Activated B cell treated with CpG ODN at 0.5 μM for 24 hours (primary cell): ENCODE measurements at regions not wholly inside any gene's neighbourhood (a gene's known extent, or its start where the extent isn't known, plus 50 kb on each side); places are given as distances from the start of the nearest gene placed in this dataset.

ENCODE experiments used
- ATAC-seq: fragments of 200-7000 bp; cut with Tn5 transposase; one replicate; pipeline ENCODE4 v1.10.0; 2021; ENCODE audit warnings: low read depth, mild to moderate bottlenecking, moderate library complexity
- CTCF ChIA-PET: fragments of 350-600 bp; sonication (Branson Sonifier 250); formaldehyde crosslinking; loops from one replicate; lab custom pipeline; 2021; ENCODE audit warnings: antibody characterized with exemption; lab: Charles Lee
- POLR2A ChIA-PET: fragments of 350-600 bp; sonication (Branson Sonifier 250); formaldehyde crosslinking; loops from one replicate; lab custom pipeline; 2021; ENCODE audit warnings: antibody characterized with exemption; lab: Charles Lee
- DNase-seq: peaks from one replicate; pipeline ENCODE4 v3.0.0; 2022
- H3K27ac Mint-ChIP-seq: one replicate; pipeline ENCODE4 v1.8.0; 2020; ENCODE audit warnings: mixed read lengths
- H3K27me3 Mint-ChIP-seq: one replicate; pipeline ENCODE4 v1.8.0; 2021; ENCODE audit warnings: mixed read lengths
- H3K36me3 Mint-ChIP-seq: one replicate; pipeline ENCODE4 v1.8.0; 2021; ENCODE audit warnings: low read depth, mixed read lengths
- H3K4me1 Mint-ChIP-seq: one replicate; pipeline ENCODE4 v1.8.0; 2021; ENCODE audit warnings: mixed read lengths
- H3K4me3 Mint-ChIP-seq: one replicate; pipeline ENCODE4 v1.8.0; 2020; ENCODE audit warnings: mild to moderate bottlenecking, mixed read lengths
- H3K9me3 Mint-ChIP-seq: one replicate; pipeline ENCODE4 v1.8.0; 2020; ENCODE audit warnings: mixed read lengths
- intact Hi-C: fragments of 100-400 bp; cut with micrococcal nuclease; formaldehyde crosslinking; loops from one replicate; pipeline ENCODE4 v1.15.1; 2024
- TF ChIP-seq, protein P1 (sequence below): fragments of 200-600 bp; IDR thresholded peaks from one replicate; pipeline ENCODE4 v1.8.0; 2022; ENCODE audit warnings: antibody characterized with exemption, mild to moderate bottlenecking

DNA sequence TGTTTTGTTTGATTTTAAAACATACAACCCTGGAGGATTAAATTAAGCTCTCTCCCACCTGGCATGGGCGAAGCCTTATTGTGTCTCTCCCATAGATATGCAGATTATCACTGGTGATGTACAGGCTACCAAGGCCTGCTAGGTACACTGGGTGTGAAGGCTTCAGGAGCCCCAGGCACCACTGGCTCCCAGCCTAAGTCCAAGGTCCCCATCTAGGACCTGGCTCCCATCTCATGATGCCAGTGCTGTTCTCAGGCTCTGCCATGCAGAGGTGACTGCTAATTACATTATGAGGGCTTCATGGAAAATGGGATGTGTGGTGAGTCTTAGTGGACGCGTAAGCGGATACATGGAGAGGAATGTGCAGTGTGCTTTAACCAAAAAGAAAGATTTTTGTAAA, 201.2 kb upstream of the KLHL29 start:
- ChIA-PET POLR2A (no interaction called here), CTCF (no interaction called here)
- Mint-ChIP-seq H3K4me1 (no peaks in the 10 kb centered on the region), H3K36me3 (no peaks in the 10 kb centered on the region), H3K27ac (no peak overlapping the region), H3K27me3 (no peaks in the 10 kb centered on the region), H3K4me3 (no peak overlapping the region), H3K9me3 (peaks cover 11% of the 10 kb centered on the region)
- intact Hi-C loops = no loop called here
- DNase-seq = no peak
- TF ChIP-seq, protein P1, sequence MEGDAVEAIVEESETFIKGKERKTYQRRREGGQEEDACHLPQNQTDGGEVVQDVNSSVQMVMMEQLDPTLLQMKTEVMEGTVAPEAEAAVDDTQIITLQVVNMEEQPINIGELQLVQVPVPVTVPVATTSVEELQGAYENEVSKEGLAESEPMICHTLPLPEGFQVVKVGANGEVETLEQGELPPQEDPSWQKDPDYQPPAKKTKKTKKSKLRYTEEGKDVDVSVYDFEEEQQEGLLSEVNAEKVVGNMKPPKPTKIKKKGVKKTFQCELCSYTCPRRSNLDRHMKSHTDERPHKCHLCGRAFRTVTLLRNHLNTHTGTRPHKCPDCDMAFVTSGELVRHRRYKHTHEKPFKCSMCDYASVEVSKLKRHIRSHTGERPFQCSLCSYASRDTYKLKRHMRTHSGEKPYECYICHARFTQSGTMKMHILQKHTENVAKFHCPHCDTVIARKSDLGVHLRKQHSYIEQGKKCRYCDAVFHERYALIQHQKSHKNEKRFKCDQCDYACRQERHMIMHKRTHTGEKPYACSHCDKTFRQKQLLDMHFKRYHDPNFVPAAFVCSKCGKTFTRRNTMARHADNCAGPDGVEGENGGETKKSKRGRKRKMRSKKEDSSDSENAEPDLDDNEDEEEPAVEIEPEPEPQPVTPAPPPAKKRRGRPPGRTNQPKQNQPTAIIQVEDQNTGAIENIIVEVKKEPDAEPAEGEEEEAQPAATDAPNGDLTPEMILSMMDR = no peak
- no peak for ATAC-seq

DNA sequence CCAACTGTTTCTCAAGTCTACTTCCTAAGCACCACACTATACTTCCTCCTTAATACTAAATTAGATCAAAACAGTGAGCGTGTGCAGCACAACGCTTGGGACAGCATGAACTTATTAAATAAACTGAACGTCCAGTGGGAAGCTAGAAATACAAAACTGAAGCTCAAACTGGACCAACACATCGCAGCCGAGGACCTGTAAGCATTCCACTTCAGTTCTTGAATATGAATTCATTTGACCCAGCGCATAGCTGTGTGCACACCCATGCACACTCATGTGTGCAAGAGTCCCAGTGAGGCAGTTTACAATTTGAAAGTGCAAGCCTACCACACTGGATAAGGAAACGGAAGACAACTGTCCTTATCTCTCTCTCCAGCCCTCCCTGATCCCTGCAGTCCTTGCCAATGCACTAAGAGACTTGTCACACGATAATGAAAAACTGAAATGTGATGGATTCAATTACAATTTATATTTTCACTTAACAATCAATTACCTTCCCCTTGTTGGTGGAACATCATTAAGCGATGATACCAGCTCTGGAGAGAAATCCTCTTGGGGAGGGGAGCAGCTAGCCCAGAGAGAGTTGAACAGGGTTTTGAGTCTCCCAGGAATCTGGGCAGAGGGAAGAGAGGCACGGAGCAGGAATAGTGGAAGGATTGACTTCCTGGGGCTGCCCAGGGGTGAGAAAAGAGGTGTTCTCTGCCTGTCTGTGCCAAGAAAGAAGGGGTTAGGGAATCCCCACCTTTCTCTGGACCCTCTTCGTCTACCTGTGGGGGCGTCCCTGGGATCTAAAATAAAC, 186.5 kb upstream of the KLHL29 start:
- CTCF ChIA-PET = no interaction called here
- H3K36me3 Mint-ChIP-seq = no peaks in the 10 kb centered on the region
- intact Hi-C loops = no loop called here
- peaks cover 4% of the 10 kb centered on the region for H3K9me3 Mint-ChIP-seq
- no peak for ATAC-seq
- TF ChIP-seq, protein P1 = no peak
- no peak for DNase-seq
- POLR2A ChIA-PET = no interaction called here
- H3K27me3 Mint-ChIP-seq = peaks cover 2% of the 10 kb centered on the region
- no peak overlapping the region for H3K27ac Mint-ChIP-seq
- H3K4me1 Mint-ChIP-seq = no peaks in the 10 kb centered on the region
- no peak overlapping the region for H3K4me3 Mint-ChIP-seq

DNA sequence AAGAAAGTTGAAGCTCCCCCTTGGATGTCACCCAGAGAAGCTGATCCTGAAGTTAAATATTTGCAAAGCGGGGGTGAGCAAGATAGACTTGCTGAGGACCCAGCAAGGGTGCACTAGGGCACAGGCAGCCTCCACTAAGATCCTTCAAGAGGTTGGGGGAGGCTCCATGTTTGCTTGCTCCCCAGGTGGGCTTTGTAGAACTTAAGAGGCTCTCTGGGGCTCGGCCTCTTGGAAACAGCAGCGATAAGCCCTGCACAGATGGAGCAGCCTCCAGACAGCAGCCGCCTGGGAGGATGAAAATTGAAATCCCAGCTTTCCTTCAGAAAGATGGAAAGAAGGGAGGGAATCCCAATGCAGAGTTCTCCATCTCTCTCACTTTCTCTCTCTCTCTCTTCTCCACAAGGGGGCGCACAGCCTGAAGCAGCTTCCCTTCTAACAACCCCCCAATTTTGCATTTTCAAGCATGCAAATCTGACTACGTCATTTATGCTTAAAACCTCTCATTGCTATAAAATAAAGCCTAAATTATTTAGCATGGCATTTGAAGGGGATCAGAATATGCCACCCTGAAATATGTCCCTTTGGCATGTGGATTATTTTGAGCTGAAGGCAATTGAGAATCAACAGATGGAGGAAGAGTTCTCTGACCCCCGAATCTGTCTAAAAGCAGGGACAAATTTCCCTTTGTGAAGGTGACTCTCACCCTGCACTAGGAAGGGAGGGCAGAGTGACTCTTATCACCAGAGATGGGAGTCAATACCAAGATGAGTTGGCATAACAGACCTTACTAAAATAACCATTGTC, 185.7 kb upstream of the KLHL29 start:
- Mint-ChIP-seq H3K4me3 (no peak overlapping the region), H3K36me3 (no peaks in the 10 kb centered on the region), H3K9me3 (peaks cover 4% of the 10 kb centered on the region), H3K27ac (no peak overlapping the region), H3K27me3 (peaks cover 2% of the 10 kb centered on the region), H3K4me1 (no peaks in the 10 kb centered on the region)
- ChIA-PET POLR2A (no interaction called here), CTCF (no interaction called here)
- TF ChIP-seq, protein P1 = no peak
- no peak for DNase-seq
- intact Hi-C loops = no loop called here
- no peak for ATAC-seq

DNA sequence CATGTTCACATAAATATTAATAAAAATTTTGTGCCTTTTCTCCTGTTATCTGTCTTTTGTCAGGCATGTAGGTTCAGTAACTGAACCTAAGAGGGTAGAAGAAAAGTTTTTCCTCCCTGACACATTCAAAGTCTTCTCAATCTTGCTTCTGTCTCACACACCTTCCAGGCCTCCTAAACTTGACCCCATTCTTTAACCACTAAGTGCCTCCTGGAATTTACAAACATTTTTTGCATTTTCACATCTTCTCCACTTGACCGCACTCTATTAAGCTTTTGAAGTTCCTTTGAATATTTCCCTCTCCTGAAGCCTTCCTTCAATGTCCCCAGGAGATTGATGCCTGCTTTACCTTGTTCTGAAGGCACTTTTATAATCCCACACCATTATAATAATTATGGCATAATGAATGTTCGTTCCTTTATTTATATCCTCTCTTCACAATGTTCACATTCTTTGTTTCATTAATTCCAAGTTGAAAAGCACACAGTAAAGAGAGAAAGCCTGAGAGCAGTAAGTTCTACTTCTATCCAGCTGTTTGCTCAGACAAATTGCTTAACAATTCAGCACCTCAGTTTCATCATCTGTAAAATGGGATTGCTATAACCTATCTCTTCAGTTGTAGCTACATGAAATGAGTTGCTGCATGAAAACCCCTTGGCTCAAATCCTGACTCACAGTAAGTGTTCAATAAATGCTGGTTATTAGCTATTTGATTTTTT, 184.8 kb upstream of the KLHL29 start:
- ATAC-seq = no peak
- ChIA-PET CTCF (no interaction called here), POLR2A (interaction anchor here (0.7 kb wide), 1 partner anchor 83 kb away, joined by 4 read pairs; no protein-coding TSS in a partner anchor)
- Mint-ChIP-seq H3K27me3 (no peaks in the 10 kb centered on the region), H3K4me3 (no peak overlapping the region), H3K4me1 (no peaks in the 10 kb centered on the region), H3K36me3 (no peaks in the 10 kb centered on the region), H3K9me3 (peaks cover 2% of the 10 kb centered on the region), H3K27ac (no peak overlapping the region)
- intact Hi-C loops = no loop called here
- no peak for DNase-seq
- TF ChIP-seq, protein P1 = no peak

- intact Hi-C loops = no loop called here
- DNase-seq = no peak
- CTCF ChIA-PET = no interaction called here
- Mint-ChIP-seq H3K4me1 (no peaks in the 10 kb centered on the region), H3K36me3 (no peaks in the 10 kb centered on the region), H3K9me3 (peaks cover 2% of the 10 kb centered on the region), H3K27me3 (no peaks in the 10 kb centered on the region), H3K4me3 (no peak overlapping the region), H3K27ac (no peak overlapping the region)
- no peak for ATAC-seq
- POLR2A ChIA-PET = no interaction called here
- TF ChIP-seq, protein P1 = no peak
Measured at GRCh38 chr2:23200787-23201114, 184.2 kb upstream of the KLHL29 start.
